HG03469 (cell line): ENCODE measurements at regions not wholly inside any gene's neighbourhood (a gene's known extent, or its start where the extent isn't known, plus 50 kb on each side); places are given as distances from the start of the nearest gene placed in this dataset.

Experiments
- ATAC-seq: cut with Tn5 transposase; IDR thresholded peaks from one replicate; pipeline ENCODE4 v1.9.1; 2021; ENCODE audit warnings: mild to moderate bottlenecking, moderate library complexity, moderate number of reproducible peaks; ENCODE audit not compliant: unreplicated experiment

DNA sequence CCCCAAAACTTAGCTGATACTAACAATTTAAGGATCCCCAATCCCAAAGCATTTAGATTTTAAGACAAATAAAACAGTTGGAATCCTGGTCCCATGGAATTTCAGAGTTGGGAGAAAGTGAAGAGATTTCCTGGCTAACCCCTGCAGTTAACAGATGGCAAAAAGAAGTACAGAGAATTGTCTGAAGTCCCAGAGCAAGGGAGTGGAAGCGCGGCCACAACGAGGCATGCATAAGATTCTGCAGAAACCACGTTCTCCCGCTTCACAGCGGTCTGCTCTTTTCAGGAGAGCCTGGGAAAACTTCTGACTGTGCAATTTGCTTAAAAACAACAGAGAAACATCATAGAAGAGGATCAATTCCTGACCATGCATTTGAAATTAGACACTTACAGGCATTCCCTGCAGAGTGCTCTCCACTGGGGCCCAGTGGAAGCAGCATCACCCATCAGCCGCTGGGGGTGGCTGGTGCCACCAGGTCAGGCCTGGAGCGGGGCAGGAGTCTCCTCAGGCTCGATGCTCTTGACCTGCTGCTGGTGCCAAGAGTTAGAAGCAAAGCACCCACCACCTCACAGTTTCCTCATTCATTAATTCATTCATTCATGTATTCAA is 226.7 kb upstream of the POU3F1 start:
- ATAC-seq, result no peak

DNA sequence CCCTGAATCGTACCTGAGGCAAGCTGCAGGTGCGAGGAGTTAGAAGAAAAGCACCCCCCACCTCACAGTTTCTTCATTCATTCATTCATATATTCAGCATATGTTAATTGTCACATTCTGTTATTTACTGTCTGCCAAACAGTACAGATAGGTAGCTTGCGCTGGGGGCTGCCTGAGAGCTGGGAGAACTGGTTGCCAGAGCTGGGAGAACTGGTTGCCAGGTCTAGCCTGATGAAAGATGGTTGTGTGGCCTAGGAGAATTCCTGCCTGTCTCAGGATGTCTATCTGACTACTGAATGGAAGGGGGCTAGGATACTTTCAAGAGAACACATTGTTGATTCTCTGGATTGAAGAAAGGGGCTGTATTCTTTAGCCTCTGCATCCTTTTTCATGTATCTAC is 225.9 kb upstream of the POU3F1 start:
- ATAC-seq, result no peak

DNA sequence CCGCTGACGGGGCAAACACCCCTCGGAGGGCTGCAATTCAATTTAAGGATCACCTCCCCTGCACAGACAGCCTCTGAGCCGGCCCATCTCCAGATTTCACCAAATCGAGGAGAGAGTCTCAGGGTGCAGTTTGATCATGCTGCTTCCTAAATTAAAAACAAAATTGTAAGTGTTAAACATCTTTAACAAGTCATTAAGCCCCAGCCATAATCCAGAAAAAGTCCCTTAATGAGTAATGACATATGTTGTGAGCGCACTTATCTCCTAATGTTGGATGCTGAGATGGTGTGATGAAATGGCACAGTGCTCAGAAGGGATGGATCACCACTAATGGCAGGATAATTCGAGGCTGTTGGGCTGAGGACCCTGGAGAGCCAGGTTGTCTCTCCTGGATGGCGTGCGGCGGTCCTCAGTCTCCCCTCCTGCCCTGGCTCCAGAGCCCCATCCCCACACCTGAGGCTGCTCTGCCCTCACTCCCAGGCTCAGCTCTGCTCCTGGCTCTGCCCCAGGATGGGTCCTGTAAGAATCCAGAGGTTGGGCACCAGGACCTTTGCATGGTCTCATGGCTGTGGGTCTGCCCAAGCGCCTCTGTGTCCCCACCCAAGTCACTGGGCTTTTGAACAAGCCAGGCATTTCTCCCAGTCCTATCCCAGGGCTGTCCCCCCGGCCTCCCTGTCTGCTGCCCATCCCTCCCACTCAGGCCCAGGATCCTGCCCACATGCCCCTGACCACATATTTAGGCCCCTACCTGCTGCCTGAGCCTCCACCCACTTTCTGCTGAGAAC is 224.4 kb upstream of the POU3F1 start:
- no peak for ATAC-seq

DNA sequence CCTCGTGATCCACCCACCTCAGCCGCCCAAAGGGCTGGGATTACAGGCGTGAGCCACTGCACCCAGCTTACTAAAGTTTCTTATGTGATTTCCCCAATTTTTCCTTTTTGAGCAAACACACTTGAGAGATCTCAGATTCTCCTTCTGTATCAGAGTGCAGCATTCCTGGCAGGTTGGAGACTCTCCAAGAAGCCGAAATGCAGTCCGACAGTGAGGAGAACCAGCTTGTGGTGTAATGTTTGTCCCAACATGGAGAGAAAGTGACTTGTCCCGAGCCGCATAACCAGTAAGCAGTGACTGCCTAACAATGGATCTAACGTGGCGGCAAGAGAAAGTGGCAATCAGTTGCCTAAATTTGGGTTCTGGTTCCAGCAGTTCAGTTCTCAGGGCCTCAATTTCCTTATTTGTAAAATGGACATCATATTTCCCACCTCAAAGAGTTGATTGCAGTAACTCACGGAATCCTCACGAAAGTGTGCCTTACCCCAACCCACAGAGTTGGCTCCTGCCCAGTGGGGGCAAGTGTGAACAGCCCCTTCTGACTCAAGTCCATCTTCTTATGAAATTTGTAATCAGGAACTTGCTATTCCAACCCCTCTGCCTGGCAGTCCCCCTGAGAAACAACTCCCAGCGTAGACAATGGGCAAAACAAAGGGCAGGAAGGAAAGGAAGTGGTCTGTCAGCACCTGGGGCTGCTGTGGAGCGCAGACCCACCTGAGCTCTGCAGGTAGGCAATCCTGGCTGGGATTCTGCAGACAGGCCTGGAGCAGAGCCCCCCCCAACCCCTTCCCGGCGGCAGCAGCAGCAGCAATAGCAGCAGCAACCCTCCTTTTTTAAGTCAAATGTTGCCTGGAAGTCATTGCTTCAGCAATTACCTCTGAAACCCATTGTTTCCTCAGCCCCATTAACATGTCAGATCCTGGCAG is 223.6 kb upstream of the POU3F1 start:
- no peak for ATAC-seq

DNA sequence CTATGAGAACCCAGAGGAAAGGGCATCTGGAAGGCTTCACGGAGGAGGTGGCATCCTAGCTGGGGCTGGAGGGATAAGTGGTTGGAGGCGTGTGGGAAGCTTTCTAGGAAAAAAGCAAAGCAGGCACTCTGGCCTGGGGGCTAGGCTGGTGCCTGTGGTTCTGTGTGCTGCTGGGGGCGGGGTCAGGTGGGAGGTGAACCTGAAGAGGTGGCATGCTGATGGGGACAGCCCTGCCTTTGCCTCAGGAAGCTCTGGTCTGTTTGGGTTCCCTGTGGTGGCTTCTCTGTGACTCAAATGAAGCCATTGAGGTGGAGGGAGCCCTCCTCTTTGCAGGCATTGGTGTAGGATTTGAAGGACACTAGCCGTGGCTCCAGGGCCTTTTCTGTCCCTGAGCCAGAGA is 221.6 kb upstream of the POU3F1 start:
- no peak for ATAC-seq

DNA sequence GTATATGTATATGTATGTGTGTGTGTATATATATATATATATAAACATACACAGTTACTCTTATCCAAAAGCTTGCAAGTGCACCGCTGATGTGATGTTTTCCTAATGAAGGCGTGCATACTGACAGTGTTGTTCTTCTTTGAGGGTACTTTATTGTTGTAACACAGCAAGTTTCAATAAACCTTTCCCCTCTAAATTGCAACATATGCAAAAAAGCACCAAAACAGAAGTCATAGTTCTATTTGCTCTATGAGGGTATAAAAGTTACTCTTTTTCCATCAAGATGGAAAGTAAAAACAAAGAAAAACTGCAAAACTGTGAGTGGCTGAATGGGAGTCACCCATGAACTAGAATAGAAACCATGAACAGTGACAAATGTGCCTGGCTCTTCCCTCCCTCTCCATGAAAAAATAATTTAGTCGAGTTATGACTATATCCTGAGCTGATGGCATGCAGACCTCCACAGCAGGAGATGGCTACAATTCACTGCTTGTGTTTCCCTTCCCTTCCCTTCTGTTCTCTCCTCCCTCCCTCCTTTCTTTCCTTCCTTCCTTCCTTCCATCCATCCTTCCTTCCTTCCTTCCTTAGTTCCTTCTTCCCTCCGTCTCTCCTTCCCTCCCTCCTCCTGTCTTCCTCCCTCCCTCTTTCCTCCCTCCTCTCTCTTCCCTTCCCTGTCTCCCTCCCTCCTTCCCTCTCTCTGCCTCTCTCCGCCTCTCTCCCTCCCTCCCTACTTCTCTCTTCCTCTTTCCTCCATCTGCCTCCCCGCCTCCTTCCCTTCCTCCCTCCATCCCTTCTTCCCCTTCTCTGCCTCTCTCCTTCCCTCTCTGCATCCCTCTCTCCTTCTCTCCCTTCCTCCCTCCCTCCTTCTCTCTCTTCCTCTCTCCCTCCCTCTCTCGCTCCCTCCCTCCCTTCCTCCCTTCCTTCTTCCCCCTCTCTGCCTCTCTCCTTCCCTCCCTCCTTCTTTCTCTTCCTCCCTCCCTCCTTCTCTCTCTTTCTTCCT is 220.7 kb upstream of the POU3F1 start:
- ATAC-seq, result no peak

DNA sequence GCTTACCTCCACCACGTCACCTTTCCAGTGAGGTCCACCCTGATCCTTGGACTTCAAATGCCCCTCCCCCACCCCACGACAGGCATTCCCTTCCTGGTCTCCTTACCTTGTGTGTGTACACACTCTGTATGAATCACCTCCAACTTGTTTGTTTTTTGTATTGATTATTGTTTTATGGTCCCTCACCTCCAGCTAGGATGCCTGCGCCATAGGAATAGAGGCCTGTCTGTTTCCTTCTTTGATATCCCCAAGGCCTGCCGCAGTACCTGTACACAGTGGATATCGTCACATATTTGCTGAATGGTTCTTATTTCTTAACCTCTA is 219.6 kb upstream of the POU3F1 start:
- no peak for ATAC-seq

DNA sequence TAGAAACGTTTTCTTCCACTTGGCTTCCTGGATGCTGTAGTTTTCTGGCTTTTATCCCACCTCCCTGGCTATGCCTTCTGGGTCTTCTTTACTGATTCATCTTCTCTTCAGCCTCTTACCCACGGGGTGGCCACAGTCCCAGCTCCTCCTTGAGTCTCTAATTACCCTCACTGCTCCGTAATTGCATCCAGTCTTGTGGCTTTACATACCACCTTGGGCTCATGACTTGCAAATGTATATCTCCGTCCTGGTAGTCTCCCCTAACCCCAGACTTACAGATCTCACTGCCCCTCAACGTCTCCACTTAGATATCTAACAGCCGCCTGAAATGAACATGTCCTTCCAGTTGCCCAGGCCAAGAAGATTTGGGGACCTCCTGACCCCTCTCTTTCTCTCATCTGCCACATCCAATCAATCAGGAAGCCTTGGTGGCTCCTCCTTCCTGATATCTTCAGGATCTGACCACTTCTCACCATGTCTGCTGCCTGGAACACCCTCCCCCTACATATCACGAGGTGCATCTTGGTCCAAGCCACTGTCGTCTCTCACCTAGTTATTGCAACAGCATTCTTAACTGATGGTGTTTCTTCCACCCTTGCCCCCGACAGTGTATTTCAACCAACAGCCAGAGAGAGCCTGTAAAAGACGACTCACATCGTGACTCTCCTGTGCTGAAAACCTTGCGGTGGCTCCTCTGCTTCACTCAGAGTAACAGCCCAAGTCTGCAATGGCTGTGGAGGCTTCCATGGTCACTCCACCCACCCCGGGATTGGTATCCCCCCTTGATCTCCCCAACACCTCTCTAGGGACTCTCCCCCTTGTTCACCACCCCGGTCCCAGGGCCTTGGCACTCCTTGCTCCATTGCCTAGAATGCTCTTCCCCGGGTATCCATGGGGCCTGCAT is 219.0 kb upstream of the POU3F1 start:
- no peak for ATAC-seq

DNA sequence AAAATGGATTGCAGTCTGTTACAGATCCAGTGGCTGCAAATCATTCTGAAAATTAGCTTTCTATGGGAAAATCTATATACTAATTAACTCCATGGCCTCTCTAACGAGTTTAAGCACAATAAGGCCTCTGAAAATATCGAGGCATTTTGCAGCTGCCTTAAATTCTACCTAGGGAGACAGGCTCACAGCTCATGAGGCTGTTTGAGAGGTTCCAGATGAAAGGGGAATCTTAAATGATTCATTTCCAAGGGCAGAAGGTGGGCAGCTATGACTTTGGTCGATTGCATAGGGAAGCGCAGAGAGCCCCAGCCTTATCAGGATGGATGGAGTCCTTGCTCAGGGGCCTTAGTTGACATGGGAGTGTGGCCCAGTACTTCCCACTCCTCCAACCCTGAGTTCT is 216.8 kb upstream of the POU3F1 start:
- no peak for ATAC-seq

DNA sequence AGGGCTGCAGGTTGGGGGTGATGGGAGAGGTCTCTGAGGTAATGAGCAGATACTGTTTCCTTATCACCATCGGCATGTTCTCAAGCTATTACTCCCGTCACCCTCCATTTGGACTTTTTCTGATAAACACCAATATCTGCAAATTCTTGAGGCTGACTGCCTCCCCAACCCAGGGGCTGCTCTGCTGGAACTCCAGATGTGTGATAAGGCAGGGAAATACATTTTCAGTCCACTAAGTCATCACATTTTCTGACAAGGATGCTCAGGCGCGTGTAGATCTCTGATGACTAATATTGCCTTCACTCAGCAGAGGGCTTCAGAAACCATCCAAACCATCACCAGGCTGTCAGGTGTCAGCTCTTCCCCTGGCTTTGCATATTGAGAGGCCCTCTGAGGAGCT is 215.0 kb upstream of the POU3F1 start:
- no peak for ATAC-seq

DNA sequence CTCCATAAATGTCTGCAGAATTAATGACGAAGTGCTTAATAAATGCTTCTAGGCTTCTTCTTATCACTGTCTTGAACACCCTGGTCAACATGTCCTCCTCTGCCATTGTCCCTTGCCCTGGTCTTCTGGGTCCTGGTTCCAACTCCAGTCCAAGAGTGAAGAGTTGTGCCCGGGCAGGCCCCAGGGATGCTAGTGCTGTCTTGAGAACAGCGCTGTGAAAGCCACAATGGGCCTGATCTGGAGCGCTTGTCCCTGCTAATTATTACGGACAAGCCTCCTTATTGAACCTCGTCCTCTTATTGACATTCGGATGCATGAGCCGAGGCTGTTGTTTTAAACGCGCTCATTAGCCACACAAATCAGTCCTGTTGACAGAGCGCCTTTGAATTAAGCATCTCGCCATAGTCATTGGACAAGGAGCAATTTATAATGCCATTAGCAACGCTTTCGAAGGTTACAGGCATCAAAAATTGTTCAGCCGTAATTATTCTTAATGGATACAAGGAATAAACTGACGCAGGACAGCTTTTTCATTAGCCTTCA is 211.6 kb upstream of the POU3F1 start:
- ATAC-seq, result no peak

DNA sequence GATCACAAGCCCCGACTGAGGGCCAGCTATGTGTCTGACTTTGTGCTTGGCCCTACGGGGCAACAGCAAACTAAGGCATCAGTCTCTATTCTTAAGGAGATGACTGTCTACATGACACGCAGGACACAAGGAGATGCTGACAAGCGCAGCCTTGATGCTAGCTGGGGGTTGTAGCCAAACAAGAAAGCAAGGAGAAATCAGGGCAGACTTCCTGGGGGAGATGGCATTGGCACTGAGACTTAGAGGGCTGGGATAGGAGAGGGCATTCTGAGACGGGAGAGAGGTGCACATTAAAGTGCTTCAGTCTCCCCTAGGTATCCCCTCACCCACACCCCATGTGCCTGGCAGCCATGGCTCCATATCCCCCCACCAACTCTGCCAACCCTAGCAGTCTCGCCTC is 210.8 kb upstream of the POU3F1 start:
- ATAC-seq, result no peak

DNA sequence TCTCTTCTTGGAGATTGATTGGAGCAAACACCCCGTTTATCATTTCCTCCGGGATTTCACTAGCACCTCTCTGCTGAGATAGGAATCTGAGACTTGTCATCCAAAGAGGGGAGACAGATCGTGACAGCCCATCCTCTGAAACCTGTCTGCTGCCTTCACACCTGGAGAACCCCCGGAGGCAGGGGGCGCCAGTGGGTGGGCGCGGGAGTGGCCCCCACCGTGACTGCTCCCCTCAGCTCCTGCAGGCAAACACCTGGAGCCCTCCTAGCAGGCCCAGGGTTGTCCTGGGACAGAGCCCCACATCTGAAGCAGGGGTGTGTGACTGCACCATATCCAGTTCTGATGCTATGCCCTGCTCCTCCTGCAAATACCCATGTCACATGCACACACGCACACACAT is 209.5 kb upstream of the POU3F1 start:
- ATAC-seq, result no peak

DNA sequence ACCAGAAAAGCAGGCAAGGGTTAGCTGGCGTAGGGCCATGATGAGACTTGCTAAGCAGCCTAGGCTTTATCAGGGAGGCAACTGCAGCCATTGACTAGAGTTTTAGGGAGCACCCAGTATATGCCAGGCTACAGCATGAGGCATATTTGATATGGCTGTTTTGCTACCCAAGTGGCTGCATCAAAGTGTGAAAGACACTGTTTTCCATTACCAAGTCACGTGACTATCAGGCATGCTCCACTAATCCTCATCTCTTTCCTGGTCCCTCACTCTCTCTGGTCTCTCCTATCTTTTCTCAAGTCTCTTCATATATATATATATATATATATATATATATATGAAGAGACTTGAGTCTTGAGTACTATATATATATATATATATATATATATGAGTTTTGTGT is 206.7 kb upstream of the POU3F1 start:
- ATAC-seq, result no peak

DNA sequence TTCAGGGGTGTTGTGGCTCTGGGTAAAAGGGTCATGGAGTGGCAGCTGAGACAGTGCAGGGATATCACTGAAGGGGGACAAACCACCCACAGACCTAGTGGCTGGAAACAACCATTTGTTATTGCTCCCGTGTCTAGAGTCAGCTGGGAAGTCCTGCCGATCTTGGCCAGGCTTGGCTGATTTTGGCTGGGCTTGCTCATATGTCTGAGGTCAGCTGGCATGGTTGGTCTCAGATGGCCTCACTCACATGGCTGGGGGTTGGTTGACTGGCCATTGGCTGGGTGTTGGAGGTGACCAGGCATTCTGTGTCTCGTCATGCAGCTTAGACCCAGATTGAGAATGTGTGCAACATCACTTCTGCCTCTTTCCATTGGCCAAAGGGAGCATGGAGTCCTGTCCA is 203.8 kb upstream of the POU3F1 start:
- ATAC-seq, result no peak

DNA sequence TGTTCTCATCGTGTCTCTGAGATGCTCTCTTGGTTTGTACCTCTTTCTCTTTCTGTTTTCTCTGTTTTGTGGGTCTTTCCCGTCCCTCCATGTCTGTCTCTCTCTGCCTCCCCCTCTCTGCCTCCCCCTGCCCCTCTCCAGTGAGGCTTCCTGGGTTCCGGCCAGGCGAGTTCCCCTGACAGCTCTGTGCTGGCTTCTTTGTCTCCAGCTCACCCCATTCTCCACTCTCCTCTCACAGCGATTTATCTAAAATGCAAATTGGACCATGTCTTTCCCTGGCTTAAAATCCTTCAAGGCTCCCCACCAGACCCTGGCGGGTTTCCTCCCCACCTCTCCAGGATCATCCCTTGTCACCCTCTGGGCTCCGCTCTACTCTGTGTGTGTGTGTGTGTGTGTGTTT is 202.4 kb upstream of the POU3F1 start:
- ATAC-seq, result no peak

DNA sequence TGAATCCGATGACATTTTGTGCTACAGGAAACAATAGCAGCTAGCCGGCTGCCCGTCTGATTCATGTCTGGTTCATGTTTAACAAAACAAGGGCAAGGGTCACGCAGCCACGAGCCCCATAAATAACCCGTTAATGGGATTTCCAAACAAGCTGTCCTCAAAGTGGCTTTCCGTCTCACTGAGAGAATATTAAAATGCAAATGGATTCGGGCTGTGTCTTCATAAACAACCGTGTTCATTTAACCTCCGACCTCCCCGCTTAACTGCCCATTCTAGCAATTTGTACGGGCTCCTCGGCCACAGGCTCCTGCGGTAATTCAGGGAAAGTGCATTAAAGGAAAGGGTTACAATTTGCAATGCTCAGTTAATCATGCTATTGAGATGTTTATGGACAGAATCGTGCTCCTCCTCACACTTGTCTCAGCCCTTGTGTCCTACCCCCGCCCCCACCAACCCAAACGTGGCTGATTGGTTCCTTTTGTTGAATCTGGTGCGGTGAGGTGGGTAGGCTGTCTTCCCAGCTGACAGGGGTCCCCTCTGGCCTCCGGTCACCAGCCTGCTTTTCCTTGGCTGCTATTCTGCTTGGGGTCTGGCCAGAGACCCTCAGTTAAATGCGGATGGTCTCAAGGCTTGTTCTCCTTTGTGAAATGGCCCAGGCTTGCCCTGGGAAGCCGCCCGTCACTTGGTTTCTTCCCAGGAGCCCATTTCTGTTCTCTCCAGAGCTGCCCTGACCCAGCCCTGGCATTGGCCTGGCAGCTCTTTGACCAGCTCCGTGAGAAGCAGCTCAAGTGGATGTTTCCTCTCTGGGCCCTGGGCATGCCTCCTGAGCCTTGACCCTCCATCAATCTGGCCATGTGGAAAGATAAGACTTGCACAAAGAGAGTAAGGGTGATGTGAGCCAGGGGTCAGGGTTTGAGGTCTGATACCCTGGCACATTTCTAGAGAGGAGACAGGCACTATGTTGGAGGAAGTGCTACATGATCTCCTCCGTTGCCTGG is 200.7 kb upstream of the POU3F1 start:
- no peak for ATAC-seq

DNA sequence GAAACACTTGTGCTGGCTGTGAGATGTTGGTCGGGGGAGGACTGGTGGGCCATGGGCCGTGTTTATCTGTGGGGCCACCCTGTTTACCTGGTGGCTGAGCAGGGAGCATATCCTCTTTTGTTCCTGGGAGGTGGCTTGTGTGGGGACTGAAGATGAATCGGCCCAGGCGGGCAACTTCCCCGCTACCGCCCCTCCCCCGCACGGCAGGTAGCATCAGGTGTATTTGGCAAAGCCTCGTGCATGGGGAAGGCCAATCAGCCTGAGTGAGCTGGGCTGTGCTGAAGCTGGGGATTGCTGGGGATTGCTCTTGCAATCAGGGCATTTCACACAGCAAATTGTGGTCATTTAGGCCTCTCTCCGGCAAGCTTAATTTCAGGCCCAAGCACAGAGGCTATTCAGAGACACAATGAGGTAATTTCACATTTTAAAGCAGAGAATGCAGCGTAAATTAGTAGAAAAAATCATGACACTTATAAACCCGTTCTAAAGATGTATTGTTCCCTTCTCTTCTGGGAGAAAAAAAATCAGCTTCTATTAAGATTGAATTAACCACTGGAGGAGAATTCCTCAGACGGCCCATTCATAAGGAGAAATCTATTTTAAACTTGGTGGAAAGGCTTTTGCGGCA is 197.7 kb upstream of the POU3F1 start:
- no peak for ATAC-seq
